ENCODE measurements at regions not wholly inside any gene's neighbourhood (a gene's known extent, or its start where the extent isn't known, plus 50 kb on each side); places are given as distances from the start of the nearest gene placed in this dataset.
A peak's percentile ranks its signal among the peaks of the same experiment; 100 is the strongest.

- no peaks in the 10 kb centered on the region for H3K4me1 ChIP-seq (ENCODE audit: control insufficient read depth in 2 of 3, insufficient read depth in 2 of 3, low read depth in 1 of 3, low read length in 3 of 3)
- peak in 3 of 5 donors; percentile 6 to 18 (median 10) for DNase-seq
Observed at GRCh38 chr11:134659882-134660281, 247.8 kb upstream of the B3GAT1 start.

GRCh38 chr11:134658481-134659225 lies 246.6 kb upstream of the B3GAT1 start:
- Histone ChIP-seq H3K27ac (ENCODE audit: low read depth in 2 of 2, low read length in 2 of 2) (no peak overlapping the region), H3K9me3 (ENCODE audit: control insufficient read depth in 2 of 3, insufficient read depth in 1 of 3, low read length in 3 of 3) (no peaks in the 10 kb centered on the region), H3K4me3 (ENCODE audit: low read length in 3 of 3) (no peak overlapping the region), H3K4me1 (ENCODE audit: control insufficient read depth in 2 of 3, insufficient read depth in 2 of 3, low read depth in 1 of 3, low read length in 3 of 3) (no peaks in the 10 kb centered on the region), H3K9ac (ENCODE audit: low read length in 3 of 3) (no peak overlapping the region), H3K36me3 (ENCODE audit: control insufficient read depth in 2 of 3, insufficient read depth in 3 of 3, low read length in 3 of 3) (no peaks in the 10 kb centered on the region), H3K27me3 (ENCODE audit: control insufficient read depth, insufficient read depth, low read length) (no peaks in the 10 kb centered on the region)
- FAIRE-seq (no peak), DNase-seq (peak in 3 of 5 donors; percentile 1 to 15 (median 6))
- TF ChIP-seq CTCF (IDR thresholded peaks at IDR 0.05; ENCODE audit: borderline replicate concordance, extremely low read depth, insufficient read depth): no peak
- intact Hi-C loops (cut with DNase I): no loop called here

More at GRCh38 chr11:134659882-134660281, 247.8 kb upstream of the B3GAT1 start:
- no peak for FAIRE-seq
- TF ChIP-seq CTCF (IDR thresholded peaks at IDR 0.05; ENCODE audit: borderline replicate concordance, extremely low read depth, insufficient read depth): no peak
- H3K4me3 ChIP-seq (ENCODE audit: low read length in 3 of 3): no peak overlapping the region
- no peak overlapping the region for H3K9ac ChIP-seq (ENCODE audit: low read length in 3 of 3)
- H3K27me3 ChIP-seq (ENCODE audit: control insufficient read depth, insufficient read depth, low read length): no peaks in the 10 kb centered on the region
- H3K27ac ChIP-seq (ENCODE audit: low read depth in 2 of 2, low read length in 2 of 2): no peak overlapping the region
- H3K36me3 ChIP-seq (ENCODE audit: control insufficient read depth in 2 of 3, insufficient read depth in 3 of 3, low read length in 3 of 3): no peaks in the 10 kb centered on the region
- no peaks in the 10 kb centered on the region for H3K9me3 ChIP-seq (ENCODE audit: control insufficient read depth in 2 of 3, insufficient read depth in 1 of 3, low read length in 3 of 3)
- intact Hi-C loops (cut with DNase I): no loop called here

- no peak overlapping the region for H3K9ac ChIP-seq (ENCODE audit: low read length in 3 of 3)
- no peaks in the 10 kb centered on the region for H3K9me3 ChIP-seq (ENCODE audit: control insufficient read depth in 2 of 3, insufficient read depth in 1 of 3, low read length in 3 of 3)
- H3K4me3 ChIP-seq (ENCODE audit: low read length in 3 of 3): no peak overlapping the region
- peak in 3 of 5 donors; percentile 7 to 29 (median 23) for DNase-seq
- no peak overlapping the region for H3K27ac ChIP-seq (ENCODE audit: low read depth in 2 of 2, low read length in 2 of 2)
- no peaks in the 10 kb centered on the region for H3K4me1 ChIP-seq (ENCODE audit: control insufficient read depth in 2 of 3, insufficient read depth in 2 of 3, low read depth in 1 of 3, low read length in 3 of 3)
- H3K36me3 ChIP-seq (ENCODE audit: control insufficient read depth in 2 of 3, insufficient read depth in 3 of 3, low read length in 3 of 3): no peaks in the 10 kb centered on the region
- intact Hi-C loops (cut with DNase I): no loop called here
- no peak for FAIRE-seq
- no peaks in the 10 kb centered on the region for H3K27me3 ChIP-seq (ENCODE audit: control insufficient read depth, insufficient read depth, low read length)
- TF ChIP-seq CTCF (IDR thresholded peaks at IDR 0.05; ENCODE audit: borderline replicate concordance, extremely low read depth, insufficient read depth): no peak
Observed at GRCh38 chr11:134657631-134658030, 245.6 kb upstream of the B3GAT1 start.
